ENCODE measurements at regions not wholly inside any gene's neighbourhood (a gene's known extent, or its start where the extent isn't known, plus 50 kb on each side); places are given as distances from the start of the nearest gene placed in this dataset.

- Histone ChIP-seq H2BK120ac (replicated peaks; ENCODE audit: low read depth, low read length) (no peak overlapping the region), H3K4me3 (ENCODE audit: extremely low read depth in 1 of 4, insufficient read depth in 2 of 4, low read depth in 3 of 4, low read length in 4 of 4) (no peak overlapping the region), H4K91ac (replicated peaks; ENCODE audit: insufficient read length, low read length) (no peak overlapping the region), H3K27me3 (replicated peaks in 1 of 4; ENCODE audit: control insufficient read depth in 3 of 4, extremely low read depth in 1 of 4, insufficient read depth in 3 of 4, low read length in 3 of 4) (peaks cover 0 to 11% (median 5%) of the 10 kb centered on the region in 4 experiments; a peak in 2 of 7 replicates), H3K23ac (ENCODE audit: insufficient read length) (no peak overlapping the region), H3K4me1 (replicated peaks in 1 of 4; ENCODE audit: control insufficient read depth in 3 of 4, insufficient read depth in 4 of 4, low read length in 3 of 4) (no peaks in the 10 kb centered on the region), H3K79me1 (ENCODE audit: low read depth, low read length) (no peaks in the 10 kb centered on the region), H2BK5ac (ENCODE audit: low read depth, low read length) (no peak overlapping the region), H2BK20ac (ENCODE audit: low read length) (no peak overlapping the region), H4K8ac (ENCODE audit: extremely low read depth, insufficient read depth, low read length) (no peak overlapping the region), H3K9ac (replicated peaks in 1 of 4; ENCODE audit: extremely low read depth in 1 of 4, low read depth in 3 of 4, low read length in 3 of 4) (no peak overlapping the region), H2BK12ac (ENCODE audit: low read depth, low read length) (no peak overlapping the region), H3K9me3 (ENCODE audit: insufficient read depth in 2 of 2, low read depth in 1 of 2, low read length in 1 of 2) (no peaks in the 10 kb centered on the region), H3K27ac (ENCODE audit: low read depth, low read length) (no peak overlapping the region), H3K23me2 (ENCODE audit: low read depth, low read length) (peaks cover 4% of the 10 kb centered on the region), H3K79me2 (ENCODE audit: control insufficient read depth in 1 of 2, insufficient read depth in 2 of 2, low read length in 2 of 2) (no peaks in the 10 kb centered on the region), H3K4ac (replicated peaks; ENCODE audit: insufficient read length, low read depth, low read length) (no peak overlapping the region), H3K14ac (ENCODE audit: insufficient read length) (no peak overlapping the region), H4K5ac (ENCODE audit: insufficient read length, low read depth, low read length) (no peak overlapping the region), H3K18ac (ENCODE audit: extremely low read depth, low read length) (no peak overlapping the region), H3K56ac (replicated peaks; ENCODE audit: insufficient read length, low read depth, low read length) (no peak overlapping the region), H3K36me3 (ENCODE audit: control insufficient read depth in 2 of 4, insufficient read depth in 4 of 4, low read length in 3 of 4) (no peaks in the 10 kb centered on the region), H2BK15ac (ENCODE audit: low read length) (no peak overlapping the region), H3K4me2 (ENCODE audit: insufficient read depth in 1 of 2, low read depth in 2 of 2, low read length in 2 of 2) (no peak overlapping the region), H2AFZ (ENCODE audit: low read length) (no peak overlapping the region), H2AK5ac (ENCODE audit: low read depth, low read length) (no peak overlapping the region), H4K20me1 (replicated peaks in 1 of 2; ENCODE audit: control insufficient read depth in 1 of 2, insufficient read depth in 2 of 2, low read length in 2 of 2) (no peaks in the 10 kb centered on the region)
- 87% methylated on average over 7 of the region's 7 CpGs; no CpG with 5 or more reads in 1 of the 2 experiments for WGBS, 2 experiments (ENCODE audit: extremely low coverage in 1 of 2, insufficient coverage in 1 of 2, insufficient read length in 1 of 2, insufficient replicate concordance in 2 of 2, low coverage in 1 of 2, low lambda C conversion rate in 2 of 2, missing lambda C conversion rate in 1 of 2)
- CTCF ChIA-PET (ENCODE audit: partially characterized antibody), result interaction anchor here (0.6 to 3.5 kb wide), 14 partner anchors 12 to 1070 kb away, joined by 3 to 37 read pairs (median 6); no protein-coding TSS in a partner anchor
- DNase-seq (ENCODE audit: low read depth in 1 of 2, low spot score in 2 of 2), result no peak
- POLR2A ChIA-PET (ENCODE audit: partially characterized antibody), result no interaction called here
- FAIRE-seq, result no peak
- TF ChIP-seq E2F6 (IDR thresholded peaks at IDR 0.05) (no peak), BCL11A (IDR thresholded peaks at IDR 0.05; ENCODE audit: low read depth in 2 of 2, low read length in 2 of 2) (no peak), BRCA1 (IDR thresholded peaks at IDR 0.05; ENCODE audit: low read depth, low read length) (no peak), TEAD4 (IDR thresholded peaks at IDR 0.05; ENCODE audit: low read depth, low read length) (no peak), CTBP2 (IDR thresholded peaks at IDR 0.05; ENCODE audit: borderline replicate concordance, insufficient read depth, insufficient read length, low read length) (no peak), TAF7 (optimal IDR thresholded peaks at IDR 0.05; ENCODE audit: borderline replicate concordance, low read depth, low read length) (no peak), ZNF274 (IDR thresholded peaks at IDR 0.05; ENCODE audit: borderline replicate concordance, extremely low read depth, low read length) (no peak), CREB1 (IDR thresholded peaks at IDR 0.05) (no peak), RNF2 (IDR thresholded peaks at IDR 0.05; ENCODE audit: borderline replicate concordance, low read depth, low read length, missing control alignments, poor library complexity, severe bottlenecking) (no peak), FOSL1 (IDR thresholded peaks at IDR 0.05; ENCODE audit: insufficient read depth, low read depth, low read length) (no peak), SUZ12 (IDR thresholded peaks at IDR 0.05; ENCODE audit: low read length) (no peak)
Observed at GRCh38 chr5:174421408-174421805, 303.0 kb upstream of the MSX2 start.
